Neural cell (in vitro differentiated cells): ENCODE measurements at regions not wholly inside any gene's neighbourhood (a gene's known extent, or its start where the extent isn't known, plus 50 kb on each side); places are given as distances from the start of the nearest gene placed in this dataset.

ENCODE experiments used
- H2AFZ ChIP-seq: fragments of 200-600, 300-800 bp; sonication (generic), shearing (Covaris generic); 2 replicates; pipeline ENCODE4 v1.6.0; 2014; ENCODE audit warnings: low read depth, mild to moderate bottlenecking, antibody characterized with exemption, low read length, moderate library complexity
- H3F3A ChIP-seq: fragments of 200-600 bp; shearing (Covaris generic); 2 replicates; pipeline ENCODE4 v1.6.1; 2016; ENCODE audit warnings: mild to moderate bottlenecking, moderate library complexity, mixed read lengths, antibody characterized with exemption, low read length; ENCODE audit not compliant: insufficient read depth, poor library complexity, severe bottlenecking
- H3K27ac ChIP-seq: fragments of 200-600, 300-800 bp; sonication (generic), shearing (Covaris generic); 2 replicates; pipeline ENCODE4 v1.5.1; 2014; ENCODE audit warnings: mild to moderate bottlenecking, low read length, moderate library complexity
- H3K27me3 ChIP-seq: fragments of 300-800, 200-600 bp; sonication (generic), shearing (Covaris generic); 2 replicates; pipeline ENCODE4 v1.6.0; 2014; ENCODE audit warnings: mild to moderate bottlenecking, low read depth, low read length, moderate library complexity; ENCODE audit not compliant: insufficient read depth
- H3K36me3 ChIP-seq: fragments of 300-800, 200-600 bp; sonication (generic), shearing (Covaris generic); 2 replicates; pipeline ENCODE4 v1.5.1; 2014; ENCODE audit warnings: mild to moderate bottlenecking, antibody characterized with exemption, low read length, moderate library complexity; ENCODE audit not compliant: insufficient read depth
- H3K4me2 ChIP-seq: fragments of 300-800, 200-600 bp; sonication (generic), shearing (Covaris generic); 2 replicates; pipeline ENCODE4 v1.6.0; 2014; ENCODE audit warnings: mild to moderate bottlenecking, low read length
- H3K4me3 ChIP-seq: fragments of 300-800, 200-600 bp; sonication (generic), shearing (Covaris generic); 2 replicates; pipeline ENCODE4 v1.5.1; 2014; ENCODE audit warnings: mild to moderate bottlenecking, low read length, moderate library complexity
- H3K79me2 ChIP-seq: fragments of 200-600 bp; shearing (Covaris generic); replicated peaks from 2 replicates; pipeline ENCODE4 v1.6.0; 2014; ENCODE audit warnings: mild to moderate bottlenecking, low read length, moderate library complexity; ENCODE audit not compliant: insufficient read depth
- H3K9ac ChIP-seq: fragments of 300-800, 200-600 bp; sonication (generic), shearing (Covaris generic); 2 replicates; pipeline ENCODE4 v1.6.1; 2016; ENCODE audit warnings: mild to moderate bottlenecking, low read length, mixed read lengths
- H3K9me2 ChIP-seq: fragments of 200-600 bp; shearing (Covaris generic); 2 replicates; pipeline ENCODE4 v1.6.1; 2016; ENCODE audit warnings: mild to moderate bottlenecking, low read length, mixed read lengths; ENCODE audit not compliant: insufficient read depth
- H3K9me3 ChIP-seq: fragments of 200-600, 300-800 bp; sonication (generic), shearing (Covaris generic); 2 replicates; pipeline ENCODE4 v1.6.1; 2016; ENCODE audit warnings: mild to moderate bottlenecking, mixed run types, low read length, moderate library complexity, mixed read lengths
- H4K20me1 ChIP-seq: fragments of 200-600 bp; shearing (Covaris generic); 2 replicates; pipeline ENCODE4 v1.6.1; 2016; ENCODE audit warnings: mild to moderate bottlenecking, mixed run types; ENCODE audit not compliant: insufficient read depth
- CTCF ChIP-seq: fragments of 450-650 bp; IDR thresholded peaks from 2 replicates; pipeline ENCODE4 v1.5.1; 2014; ENCODE audit warnings: antibody characterized with exemption, mild to moderate bottlenecking, moderate library complexity; ENCODE audit not compliant: poor library complexity, severe bottlenecking
- EP300 ChIP-seq: fragments of 450-650 bp; conservative IDR thresholded peaks from 2 replicates; pipeline ENCODE4 v1.6.1; 2014; ENCODE audit warnings: antibody characterized with exemption, mild to moderate bottlenecking, moderate library complexity; ENCODE audit not compliant: poor library complexity, severe bottlenecking
- EZH2 ChIP-seq: fragments of 200-600, 300-800 bp; shearing (Covaris generic), sonication (generic); IDR thresholded peaks from 2 replicates; pipeline ENCODE4 v1.6.1; 2014; ENCODE audit warnings: antibody characterized with exemption, low read length, borderline replicate concordance, mild to moderate bottlenecking; ENCODE audit not compliant: insufficient read depth, poor library complexity, severe bottlenecking
- MXI1 ChIP-seq: fragments of 450-650 bp; conservative IDR thresholded peaks from 2 replicates; pipeline ENCODE4 v1.6.1; 2014; ENCODE audit warnings: antibody characterized with exemption, mild to moderate bottlenecking; ENCODE audit not compliant: poor library complexity, severe bottlenecking
- POLR2AphosphoS5 ChIP-seq: IDR thresholded peaks from 2 replicates; pipeline ENCODE4 v1.6.1; 2012
- RAD21 ChIP-seq: fragments of 450-650 bp; conservative IDR thresholded peaks from 2 replicates; pipeline ENCODE4 v1.6.1; 2014; ENCODE audit warnings: antibody characterized with exemption, mild to moderate bottlenecking, moderate library complexity
- REST ChIP-seq: IDR thresholded peaks from 2 replicates; pipeline ENCODE4 v1.6.1; 2012; ENCODE audit warnings: borderline replicate concordance
- SMC3 ChIP-seq: fragments of 450-650 bp; conservative IDR thresholded peaks from 2 replicates; pipeline ENCODE4 v1.6.1; 2014; ENCODE audit warnings: antibody characterized with exemption, mild to moderate bottlenecking, moderate library complexity; ENCODE audit not compliant: poor library complexity
- TAF1 ChIP-seq: IDR thresholded peaks from 2 replicates; pipeline ENCODE4 v1.6.1; 2012; ENCODE audit warnings: low read depth

GRCh38 chr20:24043294-24043693 lies 54.7 kb upstream of the GGTLC1 start:
- Histone ChIP-seq H3K4me3 (no peak overlapping the region), H3K36me3 (no peaks in the 10 kb centered on the region), H3K27ac (no peak overlapping the region), H3K79me2 (no peaks in the 10 kb centered on the region), H2AFZ (no peak overlapping the region), H3F3A (no peaks in the 10 kb centered on the region), H3K9ac (no peak overlapping the region), H3K27me3 (no peaks in the 10 kb centered on the region), H3K9me3 (no peaks in the 10 kb centered on the region), H3K9me2 (no peaks in the 10 kb centered on the region), H4K20me1 (no peaks in the 10 kb centered on the region), H3K4me2 (no peak overlapping the region)
- no peak for TF ChIP-seq REST
- TF ChIP-seq TAF1: no peak
- TF ChIP-seq EZH2: no peak
- TF ChIP-seq POLR2AphosphoS5: no peak
- TF ChIP-seq RAD21: no peak
- TF ChIP-seq SMC3: no peak
- no peak for TF ChIP-seq EP300
- no peak for TF ChIP-seq CTCF
- TF ChIP-seq MXI1: no peak

DNA sequence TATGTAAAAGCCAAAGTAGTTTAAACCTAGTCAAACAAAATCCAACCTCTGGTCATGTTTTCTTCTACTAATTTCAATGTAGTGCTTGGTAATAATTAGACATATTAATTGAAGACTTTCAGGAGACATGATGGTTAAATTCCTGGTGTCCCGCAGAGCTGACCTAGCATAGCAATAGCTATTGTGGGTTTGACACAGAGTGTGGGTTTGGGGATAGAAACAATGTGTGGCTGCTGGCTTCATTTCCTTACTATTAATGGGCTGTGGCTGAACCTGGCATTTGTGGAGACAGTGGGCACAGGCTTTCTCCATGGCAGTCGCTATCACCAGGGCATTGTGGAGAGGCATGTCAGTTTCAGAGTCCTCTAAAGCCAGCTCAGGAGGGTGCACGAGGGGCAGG lies 54.1 kb upstream of the GGTLC1 start:
- Histone ChIP-seq H4K20me1 (no peaks in the 10 kb centered on the region), H3K27ac (no peak overlapping the region), H2AFZ (no peak overlapping the region), H3K4me2 (no peak overlapping the region), H3K9ac (no peak overlapping the region), H3K4me3 (no peak overlapping the region), H3K36me3 (no peaks in the 10 kb centered on the region), H3K27me3 (no peaks in the 10 kb centered on the region), H3K9me3 (no peaks in the 10 kb centered on the region), H3F3A (no peaks in the 10 kb centered on the region), H3K9me2 (no peaks in the 10 kb centered on the region), H3K79me2 (no peaks in the 10 kb centered on the region)
- no peak for TF ChIP-seq TAF1
- no peak for TF ChIP-seq CTCF
